ENCODE measurements at regions not wholly inside any gene's neighbourhood (a gene's known extent, or its start where the extent isn't known, plus 50 kb on each side); places are given as distances from the start of the nearest gene placed in this dataset.

DNA sequence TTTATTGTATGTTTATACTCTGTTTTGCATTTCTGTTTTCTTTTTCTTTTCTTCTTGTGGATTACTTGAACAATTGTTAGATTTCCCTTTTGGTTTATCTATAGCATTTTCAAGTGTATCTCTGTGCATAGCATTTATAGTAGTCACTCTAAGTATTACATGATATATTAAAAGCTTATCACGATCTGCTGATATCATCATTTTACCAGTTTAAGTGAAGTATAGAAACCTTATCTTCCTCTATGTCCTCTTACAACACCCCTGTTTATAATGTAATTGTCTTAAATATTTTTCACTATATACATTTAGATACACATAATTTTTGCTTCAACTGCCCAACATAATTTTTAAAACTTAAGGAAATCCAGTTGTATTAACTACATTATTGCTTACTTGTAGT is 513.9 kb upstream of the CELF2 start:
- no peak for ATAC-seq
- no peak overlapping the region for H3K4me2 ChIP-seq (ENCODE audit: control insufficient read depth, insufficient read depth)
- no peaks in the 10 kb centered on the region for H3K4me1 ChIP-seq (ENCODE audit: control insufficient read depth, insufficient read depth, low read length)
- POLR2A ChIA-PET, result no interaction called here
- H3K36me3 ChIP-seq (ENCODE audit: control insufficient read depth in 2 of 2, insufficient read depth in 2 of 2, low read length in 1 of 2), result no peaks in the 10 kb centered on the region
- no peak for TF ChIP-seq FOXM1 (IDR thresholded peaks at IDR 0.05; ENCODE audit: low read depth, low read length)
- TF ChIP-seq, protein P1, sequence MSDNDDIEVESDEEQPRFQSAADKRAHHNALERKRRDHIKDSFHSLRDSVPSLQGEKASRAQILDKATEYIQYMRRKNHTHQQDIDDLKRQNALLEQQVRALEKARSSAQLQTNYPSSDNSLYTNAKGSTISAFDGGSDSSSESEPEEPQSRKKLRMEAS (IDR thresholded peaks at IDR 0.05; ENCODE audit: low read depth, low read length), result no peak
- TF ChIP-seq EP300 (IDR thresholded peaks at IDR 0.05; ENCODE audit: borderline replicate concordance in 1 of 2, control insufficient read depth in 1 of 2, low read depth in 2 of 2, low read length in 2 of 2), result no peak
- no peak for TF ChIP-seq CHD2 (IDR thresholded peaks at IDR 0.05; ENCODE audit: borderline replicate concordance, low read depth, low read length)
- TF ChIP-seq RB1 (IDR thresholded peaks at IDR 0.05; ENCODE audit: borderline replicate concordance), result no peak
- no peak for TF ChIP-seq HDGF (IDR thresholded peaks at IDR 0.05)
- TF ChIP-seq TCF7 (IDR thresholded peaks at IDR 0.05; ENCODE audit: borderline replicate concordance), result no peak
- TF ChIP-seq RELB (IDR thresholded peaks at IDR 0.05; ENCODE audit: low read depth), result no peak
- TF ChIP-seq, protein P2, sequence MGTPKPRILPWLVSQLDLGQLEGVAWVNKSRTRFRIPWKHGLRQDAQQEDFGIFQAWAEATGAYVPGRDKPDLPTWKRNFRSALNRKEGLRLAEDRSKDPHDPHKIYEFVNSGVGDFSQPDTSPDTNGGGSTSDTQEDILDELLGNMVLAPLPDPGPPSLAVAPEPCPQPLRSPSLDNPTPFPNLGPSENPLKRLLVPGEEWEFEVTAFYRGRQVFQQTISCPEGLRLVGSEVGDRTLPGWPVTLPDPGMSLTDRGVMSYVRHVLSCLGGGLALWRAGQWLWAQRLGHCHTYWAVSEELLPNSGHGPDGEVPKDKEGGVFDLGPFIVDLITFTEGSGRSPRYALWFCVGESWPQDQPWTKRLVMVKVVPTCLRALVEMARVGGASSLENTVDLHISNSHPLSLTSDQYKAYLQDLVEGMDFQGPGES (IDR thresholded peaks at IDR 0.05), result no peak
- no peak for TF ChIP-seq CREB1 (IDR thresholded peaks at IDR 0.05; ENCODE audit: low read depth)
- TF ChIP-seq CBX3 (IDR thresholded peaks at IDR 0.05; ENCODE audit: borderline replicate concordance, low read depth), result no peak
- H3K27me3 ChIP-seq (replicated peaks in 1 of 2; ENCODE audit: control insufficient read depth in 2 of 2, insufficient read depth in 2 of 2, low read length in 1 of 2), result no peaks in the 10 kb centered on the region
- H3K9ac ChIP-seq (ENCODE audit: control insufficient read depth, insufficient read depth, low read length), result no peak overlapping the region
- no peaks in the 10 kb centered on the region for H3K79me2 ChIP-seq (ENCODE audit: control insufficient read depth, insufficient read depth, low read length)
- FAIRE-seq, result no peak
- DNase-seq (ENCODE audit: low read depth, low spot score), result no peak
- no TSS peak for BruUV-seq (replicated peaks)
- in situ Hi-C loops (cut with MboI) (no loop called here), intact Hi-C loops (cut with micrococcal nuclease; ENCODE audit: unreplicated experiment) (no loop called here)
- 0% methylated on average over 1 of the region's 1 CpG for WGBS (ENCODE audit: insufficient coverage, insufficient replicate concordance, low lambda C conversion rate, missing lambda C conversion rate)
- H3K4me3 ChIP-seq, result no peak overlapping the region
- no peaks in the 10 kb centered on the region for H3K9me3 ChIP-seq (replicated peaks; ENCODE audit: control insufficient read depth, insufficient read depth, low read length)
- CTCF ChIA-PET, result no interaction called here
- SMC1A ChIA-PET (ENCODE audit: uncharacterized antibody, unreplicated experiment), result no interaction called here
- no peaks in the 10 kb centered on the region for H4K20me1 ChIP-seq (ENCODE audit: control insufficient read depth, insufficient read depth)
- RAD21 ChIA-PET (ENCODE audit: unreplicated experiment), result no interaction called here
- no peak overlapping the region for H3K27ac ChIP-seq (ENCODE audit: control insufficient read depth, insufficient read depth)
- H2AFZ ChIP-seq (ENCODE audit: control insufficient read depth, low read depth, low read length), result no peak overlapping the region
